ENCODE measurements at regions not wholly inside any gene's neighbourhood (a gene's known extent, or its start where the extent isn't known, plus 50 kb on each side); places are given as distances from the start of the nearest gene placed in this dataset.

DNA sequence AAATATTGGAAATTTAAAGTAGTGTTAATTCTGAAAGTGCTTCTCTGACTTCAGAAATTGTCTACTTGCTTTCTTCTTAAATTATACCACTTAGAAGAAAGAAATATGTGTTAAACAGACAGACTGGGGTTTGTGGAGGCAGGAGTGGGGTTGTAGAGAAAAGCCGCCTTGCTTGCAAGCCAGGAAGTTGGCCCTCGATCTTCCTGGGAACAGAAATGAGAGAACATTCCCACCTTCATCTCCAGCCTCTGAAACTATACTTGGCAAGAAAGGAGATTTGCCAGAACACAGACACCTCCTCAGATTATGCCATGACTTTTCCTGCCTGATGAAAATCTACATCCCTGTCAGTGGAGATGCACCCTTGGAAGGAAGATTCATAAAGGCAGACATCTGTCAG lies 171.2 kb upstream of the CHRM2 start (continued):
- TF ChIP-seq, protein P1, sequence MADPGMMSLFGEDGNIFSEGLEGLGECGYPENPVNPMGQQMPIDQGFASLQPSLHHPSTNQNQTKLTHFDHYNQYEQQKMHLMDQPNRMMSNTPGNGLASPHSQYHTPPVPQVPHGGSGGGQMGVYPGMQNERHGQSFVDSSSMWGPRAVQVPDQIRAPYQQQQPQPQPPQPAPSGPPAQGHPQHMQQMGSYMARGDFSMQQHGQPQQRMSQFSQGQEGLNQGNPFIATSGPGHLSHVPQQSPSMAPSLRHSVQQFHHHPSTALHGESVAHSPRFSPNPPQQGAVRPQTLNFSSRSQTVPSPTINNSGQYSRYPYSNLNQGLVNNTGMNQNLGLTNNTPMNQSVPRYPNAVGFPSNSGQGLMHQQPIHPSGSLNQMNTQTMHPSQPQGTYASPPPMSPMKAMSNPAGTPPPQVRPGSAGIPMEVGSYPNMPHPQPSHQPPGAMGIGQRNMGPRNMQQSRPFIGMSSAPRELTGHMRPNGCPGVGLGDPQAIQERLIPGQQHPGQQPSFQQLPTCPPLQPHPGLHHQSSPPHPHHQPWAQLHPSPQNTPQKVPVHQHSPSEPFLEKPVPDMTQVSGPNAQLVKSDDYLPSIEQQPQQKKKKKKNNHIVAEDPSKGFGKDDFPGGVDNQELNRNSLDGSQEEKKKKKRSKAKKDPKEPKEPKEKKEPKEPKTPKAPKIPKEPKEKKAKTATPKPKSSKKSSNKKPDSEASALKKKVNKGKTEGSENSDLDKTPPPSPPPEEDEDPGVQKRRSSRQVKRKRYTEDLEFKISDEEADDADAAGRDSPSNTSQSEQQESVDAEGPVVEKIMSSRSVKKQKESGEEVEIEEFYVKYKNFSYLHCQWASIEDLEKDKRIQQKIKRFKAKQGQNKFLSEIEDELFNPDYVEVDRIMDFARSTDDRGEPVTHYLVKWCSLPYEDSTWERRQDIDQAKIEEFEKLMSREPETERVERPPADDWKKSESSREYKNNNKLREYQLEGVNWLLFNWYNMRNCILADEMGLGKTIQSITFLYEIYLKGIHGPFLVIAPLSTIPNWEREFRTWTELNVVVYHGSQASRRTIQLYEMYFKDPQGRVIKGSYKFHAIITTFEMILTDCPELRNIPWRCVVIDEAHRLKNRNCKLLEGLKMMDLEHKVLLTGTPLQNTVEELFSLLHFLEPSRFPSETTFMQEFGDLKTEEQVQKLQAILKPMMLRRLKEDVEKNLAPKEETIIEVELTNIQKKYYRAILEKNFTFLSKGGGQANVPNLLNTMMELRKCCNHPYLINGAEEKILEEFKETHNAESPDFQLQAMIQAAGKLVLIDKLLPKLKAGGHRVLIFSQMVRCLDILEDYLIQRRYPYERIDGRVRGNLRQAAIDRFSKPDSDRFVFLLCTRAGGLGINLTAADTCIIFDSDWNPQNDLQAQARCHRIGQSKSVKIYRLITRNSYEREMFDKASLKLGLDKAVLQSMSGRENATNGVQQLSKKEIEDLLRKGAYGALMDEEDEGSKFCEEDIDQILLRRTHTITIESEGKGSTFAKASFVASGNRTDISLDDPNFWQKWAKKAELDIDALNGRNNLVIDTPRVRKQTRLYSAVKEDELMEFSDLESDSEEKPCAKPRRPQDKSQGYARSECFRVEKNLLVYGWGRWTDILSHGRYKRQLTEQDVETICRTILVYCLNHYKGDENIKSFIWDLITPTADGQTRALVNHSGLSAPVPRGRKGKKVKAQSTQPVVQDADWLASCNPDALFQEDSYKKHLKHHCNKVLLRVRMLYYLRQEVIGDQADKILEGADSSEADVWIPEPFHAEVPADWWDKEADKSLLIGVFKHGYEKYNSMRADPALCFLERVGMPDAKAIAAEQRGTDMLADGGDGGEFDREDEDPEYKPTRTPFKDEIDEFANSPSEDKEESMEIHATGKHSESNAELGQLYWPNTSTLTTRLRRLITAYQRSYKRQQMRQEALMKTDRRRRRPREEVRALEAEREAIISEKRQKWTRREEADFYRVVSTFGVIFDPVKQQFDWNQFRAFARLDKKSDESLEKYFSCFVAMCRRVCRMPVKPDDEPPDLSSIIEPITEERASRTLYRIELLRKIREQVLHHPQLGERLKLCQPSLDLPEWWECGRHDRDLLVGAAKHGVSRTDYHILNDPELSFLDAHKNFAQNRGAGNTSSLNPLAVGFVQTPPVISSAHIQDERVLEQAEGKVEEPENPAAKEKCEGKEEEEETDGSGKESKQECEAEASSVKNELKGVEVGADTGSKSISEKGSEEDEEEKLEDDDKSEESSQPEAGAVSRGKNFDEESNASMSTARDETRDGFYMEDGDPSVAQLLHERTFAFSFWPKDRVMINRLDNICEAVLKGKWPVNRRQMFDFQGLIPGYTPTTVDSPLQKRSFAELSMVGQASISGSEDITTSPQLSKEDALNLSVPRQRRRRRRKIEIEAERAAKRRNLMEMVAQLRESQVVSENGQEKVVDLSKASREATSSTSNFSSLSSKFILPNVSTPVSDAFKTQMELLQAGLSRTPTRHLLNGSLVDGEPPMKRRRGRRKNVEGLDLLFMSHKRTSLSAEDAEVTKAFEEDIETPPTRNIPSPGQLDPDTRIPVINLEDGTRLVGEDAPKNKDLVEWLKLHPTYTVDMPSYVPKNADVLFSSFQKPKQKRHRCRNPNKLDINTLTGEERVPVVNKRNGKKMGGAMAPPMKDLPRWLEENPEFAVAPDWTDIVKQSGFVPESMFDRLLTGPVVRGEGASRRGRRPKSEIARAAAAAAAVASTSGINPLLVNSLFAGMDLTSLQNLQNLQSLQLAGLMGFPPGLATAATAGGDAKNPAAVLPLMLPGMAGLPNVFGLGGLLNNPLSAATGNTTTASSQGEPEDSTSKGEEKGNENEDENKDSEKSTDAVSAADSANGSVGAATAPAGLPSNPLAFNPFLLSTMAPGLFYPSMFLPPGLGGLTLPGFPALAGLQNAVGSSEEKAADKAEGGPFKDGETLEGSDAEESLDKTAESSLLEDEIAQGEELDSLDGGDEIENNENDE (IDR thresholded peaks at IDR 0.05; ENCODE audit: insufficient replicate concordance, low read length), result no peak
- TF ChIP-seq RAD21 (IDR thresholded peaks at IDR 0.05 in 1 of 2, conservative IDR thresholded peaks at IDR 0.05 in 1 of 2; ENCODE audit: low read depth in 2 of 2, low read length in 2 of 2), result no peak
- no peak for TF ChIP-seq SUZ12 (IDR thresholded peaks at IDR 0.05; ENCODE audit: low read length)
- TF ChIP-seq, protein P2, sequence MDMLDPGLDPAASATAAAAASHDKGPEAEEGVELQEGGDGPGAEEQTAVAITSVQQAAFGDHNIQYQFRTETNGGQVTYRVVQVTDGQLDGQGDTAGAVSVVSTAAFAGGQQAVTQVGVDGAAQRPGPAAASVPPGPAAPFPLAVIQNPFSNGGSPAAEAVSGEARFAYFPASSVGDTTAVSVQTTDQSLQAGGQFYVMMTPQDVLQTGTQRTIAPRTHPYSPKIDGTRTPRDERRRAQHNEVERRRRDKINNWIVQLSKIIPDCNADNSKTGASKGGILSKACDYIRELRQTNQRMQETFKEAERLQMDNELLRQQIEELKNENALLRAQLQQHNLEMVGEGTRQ (IDR thresholded peaks at IDR 0.05; ENCODE audit: low read length), result no peak
- TF ChIP-seq HDAC6 (IDR thresholded peaks at IDR 0.05; ENCODE audit: low read depth, low read length), result no peak
- TF ChIP-seq SAP30 (IDR thresholded peaks at IDR 0.05; ENCODE audit: insufficient read depth, insufficient replicate concordance, low read length), result no peak
- no peak for TF ChIP-seq RXRA (IDR thresholded peaks at IDR 0.05; ENCODE audit: insufficient read depth, low read depth, low read length)
- TF ChIP-seq CHD2 (IDR thresholded peaks at IDR 0.05; ENCODE audit: low read length), result no peak
- no peak for TF ChIP-seq BCL11A (IDR thresholded peaks at IDR 0.05; ENCODE audit: low read depth in 2 of 2, low read length in 2 of 2)
